Right cardiac atrium (tissue), 5 donors: ENCODE measurements at regions not wholly inside any gene's neighbourhood (a gene's known extent, or its start where the extent isn't known, plus 50 kb on each side); places are given as distances from the start of the nearest gene placed in this dataset.

Experiments used
- ATAC-seq, 2 donors: fragments of 200-7000 bp; cut with Tn5 transposase; one replicate each; pipeline versions ENCODE4 v1.8.0 to v1.9.1; 2020; ENCODE audit warnings: moderate library complexity in 2 of 2, mild to moderate bottlenecking in 1 of 2
- DNase-seq, 3 donors: peaks; one replicate each; pipeline ENCODE4 v3.0.0-alpha.2; 2020
- H3K27ac ChIP-seq: one replicate; pipeline ENCODE4 v1.5.1; 2013; ENCODE audit warnings: mild to moderate bottlenecking, low read length, control low read depth, moderate library complexity
- H3K27me3 ChIP-seq: one replicate; pipeline ENCODE4 v1.6.1; 2013; ENCODE audit not compliant: control insufficient read depth, insufficient read depth
- H3K4me1 ChIP-seq: one replicate; pipeline ENCODE4 v1.6.1; 2013; ENCODE audit warnings: low read length; ENCODE audit not compliant: control insufficient read depth, insufficient read depth
- H3K4me3 ChIP-seq: one replicate; pipeline ENCODE4 v1.5.1; 2013; ENCODE audit warnings: low read length, control low read depth
- H3K9me3 ChIP-seq: one replicate; pipeline ENCODE4 v1.6.1; 2013; ENCODE audit warnings: low read length; ENCODE audit not compliant: control insufficient read depth
- WGBS: extraction: QIAGEN DNeasy Blood & Tissue Kit; methylation state at CpG from one replicate; pipeline ENCODE4 v1.1.7; 2013; 5-methylcytosine and 5-hydroxymethylcytosine counted together
- intact Hi-C, 4 donors: fragments of 100-400 bp; cut with DNase I; formaldehyde crosslinking; loops; one replicate each; pipeline versions ENCODE4 v1.11.0 to v1.14.0; 2022 to 2023
- donor health status: healthy with polysubstance abuse.
- donor health status: DM: no; HTN: yes; CAD: no.
- donor health status: DM: no; HTN: no; CAD: no.
- donor health status: DM: no; HTN: yes; CAD: no; lungs with severe emphysema.
- donor health status: DM: yes; HTN: yes; CAD: no.

DNA sequence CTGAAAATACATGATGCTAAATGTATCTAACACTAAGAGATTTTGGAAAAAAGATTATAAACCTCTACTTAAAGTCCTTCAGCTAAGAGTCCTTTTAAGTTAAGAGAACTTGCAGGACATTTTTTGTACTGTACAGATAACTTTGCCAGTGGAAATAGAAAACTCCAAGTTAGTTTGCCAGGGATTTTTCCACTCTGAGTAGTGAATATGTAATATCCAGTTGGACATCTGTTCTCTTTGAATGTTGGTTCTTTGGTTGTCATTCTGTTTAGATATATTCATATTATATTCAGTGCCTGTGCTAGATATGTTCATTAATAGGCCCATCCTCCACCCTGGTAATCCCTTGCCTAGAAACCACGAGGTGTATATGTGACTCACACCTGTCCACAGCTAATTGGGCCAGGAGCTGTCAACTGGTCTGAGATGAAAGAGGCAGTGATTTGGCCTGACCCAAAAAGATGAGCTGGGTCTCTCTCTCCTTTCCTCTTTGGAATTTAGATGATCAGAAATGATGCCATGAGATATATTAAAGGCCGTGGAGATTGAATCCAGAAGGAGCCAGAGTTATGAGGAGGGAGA lies 261.0 kb upstream of the LRIG3 start:
- no peaks in the 10 kb centered on the region for H3K4me1 ChIP-seq
- no peaks in the 10 kb centered on the region for H3K9me3 ChIP-seq
- no peaks in the 10 kb centered on the region for H3K27me3 ChIP-seq
- ATAC-seq (no peak), DNase-seq (no peak)
- no peak overlapping the region for H3K27ac ChIP-seq
- intact Hi-C loops: no loop called here
- WGBS: 85% methylated on average over 2 of the region's 2 CpGs
- H3K4me3 ChIP-seq: no peak overlapping the region

- H3K27me3 ChIP-seq: no peaks in the 10 kb centered on the region
- WGBS: 67% methylated on average over 1 of the region's 1 CpG
- no peak overlapping the region for H3K27ac ChIP-seq
- DNase-seq (no peak), ATAC-seq (no peak)
- no peak overlapping the region for H3K4me3 ChIP-seq
- H3K9me3 ChIP-seq: no peaks in the 10 kb centered on the region
- intact Hi-C loops: no loop called here
- H3K4me1 ChIP-seq: no peaks in the 10 kb centered on the region
These were observed 258.9 kb upstream of the LRIG3 start for GRCh38 chr12:59179231-59179630.

- 72% methylated on average over 4 of the region's 4 CpGs for WGBS
- intact Hi-C loops: no loop called here
- Histone ChIP-seq H3K4me1 (no peaks in the 10 kb centered on the region), H3K4me3 (no peak overlapping the region), H3K27ac (no peak overlapping the region), H3K27me3 (no peaks in the 10 kb centered on the region), H3K9me3 (no peaks in the 10 kb centered on the region)
- DNase-seq (no peak), ATAC-seq (no peak)
These were observed 253.4 kb upstream of the LRIG3 start for GRCh38 chr12:59173695-59174094.

GRCh38 chr12:59168647-59169046 lies 248.3 kb upstream of the LRIG3 start:
- intact Hi-C loops: loop anchor here in 1 of 4 donors (10.0 kb wide), 1 partner anchor 824 kb away; no protein-coding TSS in a partner anchor
- no peak overlapping the region for H3K4me3 ChIP-seq
- H3K27me3 ChIP-seq: no peaks in the 10 kb centered on the region
- 45% methylated on average over 2 of the region's 2 CpGs for WGBS
- no peak overlapping the region for H3K27ac ChIP-seq
- no peaks in the 10 kb centered on the region for H3K9me3 ChIP-seq
- DNase-seq (no peak), ATAC-seq (no peak)
- H3K4me1 ChIP-seq: no peaks in the 10 kb centered on the region

GRCh38 chr12:59166457-59166856 lies 246.2 kb upstream of the LRIG3 start:
- H3K4me1 ChIP-seq: no peaks in the 10 kb centered on the region
- H3K4me3 ChIP-seq: no peak overlapping the region
- DNase-seq (no peak), ATAC-seq (no peak)
- no peaks in the 10 kb centered on the region for H3K9me3 ChIP-seq
- 37% methylated on average over 1 of the region's 1 CpG for WGBS
- no peaks in the 10 kb centered on the region for H3K27me3 ChIP-seq
- intact Hi-C loops: loop anchor here in 1 of 4 donors (10.0 kb wide), 1 partner anchor 822 kb away; no protein-coding TSS in a partner anchor
- H3K27ac ChIP-seq: no peak overlapping the region

GRCh38 chr12:59164991-59165718 lies 244.9 kb upstream of the LRIG3 start:
- 36% methylated on average over 4 of the region's 4 CpGs for whole genome bisulfite sequencing
- Histone ChIP-seq H3K4me3 (no peak overlapping the region), H3K27ac (no peak overlapping the region), H3K4me1 (no peaks in the 10 kb centered on the region), H3K27me3 (no peaks in the 10 kb centered on the region), H3K9me3 (no peaks in the 10 kb centered on the region)
- ATAC-seq (no peak), DNase-seq (no peak)
- intact Hi-C loops: loop anchor here in 1 of 4 donors (10.0 kb wide), 1 partner anchor 820 kb away; no protein-coding TSS in a partner anchor

DNA sequence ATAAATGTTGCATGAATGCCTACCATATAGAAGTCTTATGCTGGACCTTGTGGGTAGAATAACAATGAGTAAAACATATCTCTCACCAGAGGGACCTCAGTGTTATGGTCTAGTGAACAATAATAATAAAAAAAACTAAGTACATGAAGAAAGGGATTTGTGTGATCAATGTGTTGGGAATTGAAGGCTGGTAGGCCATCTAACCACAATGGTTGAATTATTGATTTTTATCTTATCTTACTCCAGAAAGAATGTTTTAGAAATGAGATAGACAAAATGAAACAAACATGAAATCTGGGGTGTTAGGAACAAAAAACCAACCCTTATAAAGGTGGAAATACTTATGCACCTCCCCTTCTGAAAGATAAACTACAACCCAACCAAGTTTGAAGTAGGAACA lies 243.9 kb upstream of the LRIG3 start:
- intact Hi-C loops: loop anchor here in 1 of 4 donors (10.0 kb wide), 1 partner anchor 819 kb away; no protein-coding TSS in a partner anchor

GRCh38 chr12:59158681-59159080 lies 238.4 kb upstream of the LRIG3 start:
- ATAC-seq (no peak), DNase-seq (no peak)
- intact Hi-C loops: loop anchor here in 3 of 4 donors (10.0 kb wide), 5 partner anchors 614 to 1174 kb away; no protein-coding TSS in a partner anchor
- H3K27ac ChIP-seq: no peak overlapping the region
- no peaks in the 10 kb centered on the region for H3K4me1 ChIP-seq
- no peak overlapping the region for H3K4me3 ChIP-seq
- H3K27me3 ChIP-seq: no peaks in the 10 kb centered on the region
- H3K9me3 ChIP-seq: no peaks in the 10 kb centered on the region
- 79% methylated on average over 4 of the region's 4 CpGs for WGBS

More for the DNA sequence above, 243.9 kb upstream of the LRIG3 start:
- Histone ChIP-seq H3K4me1 (no peaks in the 10 kb centered on the region), H3K4me3 (no peak overlapping the region), H3K27me3 (no peaks in the 10 kb centered on the region), H3K27ac (no peak overlapping the region), H3K9me3 (no peaks in the 10 kb centered on the region)
- DNase-seq: no peak
- no peak for ATAC-seq

DNA sequence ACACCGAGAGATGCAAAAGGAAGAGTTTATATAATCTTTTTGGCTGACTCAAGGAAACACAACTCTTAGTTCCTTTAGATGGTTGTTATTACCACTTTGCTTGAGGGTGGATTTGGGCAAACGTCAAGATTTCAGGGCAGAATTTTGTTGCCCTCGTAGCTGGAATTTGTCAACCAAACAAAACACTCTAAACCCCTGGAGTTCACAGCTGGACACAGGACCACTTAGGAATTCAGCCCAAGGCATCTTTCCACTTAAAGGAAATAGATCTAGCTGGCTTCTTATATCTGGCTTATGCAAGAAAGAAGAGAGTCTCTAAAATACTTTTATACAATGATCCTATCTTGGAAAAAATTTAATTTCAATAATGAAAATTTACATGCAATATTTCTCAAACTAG lies 237.8 kb upstream of the LRIG3 start:
- Histone ChIP-seq H3K4me3 (no peak overlapping the region), H3K27ac (no peak overlapping the region), H3K9me3 (no peaks in the 10 kb centered on the region), H3K4me1 (no peaks in the 10 kb centered on the region), H3K27me3 (no peaks in the 10 kb centered on the region)
- ATAC-seq (no peak), DNase-seq (no peak)
- WGBS: 63% methylated on average over 3 of the region's 3 CpGs
- intact Hi-C loops: loop anchor here in 3 of 4 donors (10.0 kb wide), 5 partner anchors 613 to 1173 kb away; no protein-coding TSS in a partner anchor

DNA sequence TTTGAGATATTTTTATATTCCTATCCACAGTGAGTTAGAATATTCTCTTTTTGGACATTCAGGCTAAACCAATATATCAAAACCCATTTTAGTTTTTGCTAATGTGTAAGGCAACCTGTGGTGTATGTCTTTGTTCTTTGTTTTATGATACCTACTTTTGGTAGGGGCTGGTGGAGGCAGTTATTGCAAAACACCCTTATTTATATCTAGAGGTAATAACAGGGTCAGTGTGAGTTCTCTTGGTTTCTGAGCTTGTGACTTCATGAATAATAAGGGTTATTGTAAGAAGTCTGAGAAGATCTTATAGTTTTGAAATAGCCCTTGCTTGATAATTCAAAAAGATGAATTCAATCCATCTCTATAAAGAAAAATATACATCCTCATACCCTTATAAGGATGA lies 235.1 kb upstream of the LRIG3 start:
- H3K27me3 ChIP-seq: no peaks in the 10 kb centered on the region
- no peaks in the 10 kb centered on the region for H3K4me1 ChIP-seq
- H3K4me3 ChIP-seq: no peak overlapping the region
- intact Hi-C loops: loop anchor here in 3 of 4 donors (10.0 kb wide), 5 partner anchors 611 to 1171 kb away; no protein-coding TSS in a partner anchor
- ATAC-seq: no peak
- DNase-seq: no peak
- no peak overlapping the region for H3K27ac ChIP-seq
- H3K9me3 ChIP-seq: no peaks in the 10 kb centered on the region

GRCh38 chr12:59151243-59151642 lies 230.9 kb upstream of the LRIG3 start:
- DNase-seq: no peak
- intact Hi-C loops: loop anchor here (5.0 to 10.0 kb wide), 8 partner anchors 39 to 1166 kb away; no protein-coding TSS in a partner anchor
- H3K27me3 ChIP-seq: no peaks in the 10 kb centered on the region
- no peaks in the 10 kb centered on the region for H3K9me3 ChIP-seq
- H3K4me1 ChIP-seq: no peaks in the 10 kb centered on the region
- ATAC-seq: no peak
- H3K4me3 ChIP-seq: no peak overlapping the region
- no peak overlapping the region for H3K27ac ChIP-seq
